GM23248 (cell line): ENCODE measurements at regions not wholly inside any gene's neighbourhood (a gene's known extent, or its start where the extent isn't known, plus 50 kb on each side); places are given as distances from the start of the nearest gene placed in this dataset.
"Not testable (repeated sequence)": the region's sequence is repeated elsewhere in the genome, so short reads cannot be mapped to it uniquely, and the experiment has no call there.

Source experiments
- DNase-seq: peaks from one replicate; pipeline ENCODE4 v3.0.0-alpha.2; 2015
- H2AFZ ChIP-seq: fragments of 200-600 bp; sonication (generic); 2 replicates; pipeline ENCODE4 v1.6.1; 2016; ENCODE audit warnings: antibody characterized with exemption
- H3F3A ChIP-seq: fragments of 200-600 bp; sonication (generic); 2 replicates; pipeline ENCODE4 v1.6.1; 2016; ENCODE audit warnings: mild to moderate bottlenecking, antibody characterized with exemption, mixed run types; ENCODE audit not compliant: insufficient read depth
- H3K27ac ChIP-seq: fragments of 200-600 bp; sonication (generic); 2 replicates; pipeline ENCODE4 v1.5.1; 2016; ENCODE audit warnings: mild to moderate bottlenecking
- H3K27me3 ChIP-seq: fragments of 200-600 bp; sonication (generic); replicated peaks from 2 replicates; pipeline ENCODE4 v1.6.1; 2016; ENCODE audit warnings: mild to moderate bottlenecking; ENCODE audit not compliant: insufficient read depth
- H3K36me3 ChIP-seq: fragments of 200-600 bp; sonication (generic); 2 replicates; pipeline ENCODE4 v1.6.1; 2016; ENCODE audit warnings: low read depth, mild to moderate bottlenecking
- H3K4me1 ChIP-seq: fragments of 200-600 bp; sonication (generic); 2 replicates; pipeline ENCODE4 v1.6.1; 2016; ENCODE audit warnings: mild to moderate bottlenecking; ENCODE audit not compliant: insufficient read depth
- H3K4me2 ChIP-seq: fragments of 200-600 bp; sonication (generic); one replicate; pipeline ENCODE4 v1.6.1; 2016; ENCODE audit warnings: mild to moderate bottlenecking; ENCODE audit not compliant: unreplicated experiment
- H3K4me3 ChIP-seq: fragments of 200-600 bp; sonication (generic); 2 replicates; pipeline ENCODE4 v1.5.1; 2016; ENCODE audit warnings: mild to moderate bottlenecking
- H3K79me2 ChIP-seq: fragments of 200-600 bp; sonication (generic); 2 replicates; pipeline ENCODE4 v1.6.1; 2016; ENCODE audit warnings: mild to moderate bottlenecking; ENCODE audit not compliant: insufficient read depth
- H3K9ac ChIP-seq: fragments of 200-600 bp; sonication (generic); 2 replicates; pipeline ENCODE4 v1.6.1; 2016; ENCODE audit warnings: mild to moderate bottlenecking
- H3K9me2 ChIP-seq: fragments of 200-600 bp; sonication (generic); 2 replicates; pipeline ENCODE4 v1.6.1; 2016; ENCODE audit warnings: mixed run types, mild to moderate bottlenecking, moderate library complexity; ENCODE audit not compliant: insufficient read depth
- H3K9me3 ChIP-seq: fragments of 200-600 bp; sonication (generic); one replicate; pipeline ENCODE4 v1.6.1; 2017; ENCODE audit warnings: low read depth
- H4K20me1 ChIP-seq: fragments of 200-600 bp; sonication (generic); 2 replicates; pipeline ENCODE4 v1.6.0; 2016; ENCODE audit not compliant: insufficient read depth
- EZH2 ChIP-seq: fragments of 200-600 bp; sonication (generic); IDR thresholded peaks from 2 replicates; pipeline ENCODE4 v1.6.1; 2018; ENCODE audit warnings: antibody characterized with exemption, mild to moderate bottlenecking; ENCODE audit not compliant: insufficient read depth, poor library complexity, severe bottlenecking
- EZH2phosphoT487 ChIP-seq: fragments of 200-600 bp; sonication (generic); IDR thresholded peaks from 2 replicates; pipeline ENCODE4 v1.6.1; 2018; ENCODE audit warnings: antibody characterized with exemption, moderate library complexity, mild to moderate bottlenecking, low read depth; ENCODE audit not compliant: insufficient read depth
- WGBS, 2 experiments: methylation state at CpG; one replicate each; pipeline ENCODE4 v1.1.6; 2015 to 2017; ENCODE audit warnings: low lambda C conversion rate in 2 of 2, low coverage in 1 of 2; ENCODE audit errors: missing lambda C conversion rate in 2 of 2; 5-methylcytosine and 5-hydroxymethylcytosine counted together
- in situ Hi-C: fragments of 300-500 bp; cut with MboI; formaldehyde crosslinking; loops from 2 replicates; pipeline ENCODE4 v1.15.0; 2020

DNA sequence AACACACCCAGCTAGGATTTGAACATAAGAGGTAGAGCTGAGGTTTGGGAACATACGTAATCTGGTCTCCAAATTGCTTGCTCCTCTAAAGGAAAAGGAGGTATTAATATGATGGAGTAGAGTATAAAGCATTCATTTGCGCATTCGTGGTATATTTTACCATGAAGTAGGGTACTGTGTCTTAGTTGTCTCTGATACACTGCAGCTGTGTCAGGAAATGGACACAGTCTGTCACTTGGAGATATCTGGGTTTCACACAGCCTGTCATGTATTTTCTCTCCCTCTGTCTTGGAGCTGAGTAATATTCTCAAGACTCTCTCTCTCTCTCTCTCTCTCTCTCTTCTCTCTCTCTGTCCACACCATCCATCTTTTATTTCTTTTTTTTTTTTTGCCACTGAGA is 274.8 kb upstream of the UGT8 start:
- Histone ChIP-seq H3K9me2 (peaks cover 3% of the 10 kb centered on the region; the same call in 1 of the 2 replicates), H3K9ac (no peak overlapping the region), H3K79me2 (no peaks in the 10 kb centered on the region), H3K36me3 (no peaks in the 10 kb centered on the region; the same call in 1 of the 2 replicates), H3F3A (no peaks in the 10 kb centered on the region), H3K27ac (no peak overlapping the region), H3K9me3 (no peaks in the 10 kb centered on the region), H3K4me3 (no peak overlapping the region), H4K20me1 (no peaks in the 10 kb centered on the region), H3K4me2 (no peak overlapping the region), H3K4me1 (no peaks in the 10 kb centered on the region), H2AFZ (no peak overlapping the region), H3K27me3 (no peaks in the 10 kb centered on the region)
- no peak for DNase-seq
- TF ChIP-seq EZH2phosphoT487 (no peak), EZH2 (no peak)
- WGBS, 2 experiments, result 51 to 64% methylated on average over 3 of the region's 3 CpGs
- in situ Hi-C loops, result no loop called here

DNA sequence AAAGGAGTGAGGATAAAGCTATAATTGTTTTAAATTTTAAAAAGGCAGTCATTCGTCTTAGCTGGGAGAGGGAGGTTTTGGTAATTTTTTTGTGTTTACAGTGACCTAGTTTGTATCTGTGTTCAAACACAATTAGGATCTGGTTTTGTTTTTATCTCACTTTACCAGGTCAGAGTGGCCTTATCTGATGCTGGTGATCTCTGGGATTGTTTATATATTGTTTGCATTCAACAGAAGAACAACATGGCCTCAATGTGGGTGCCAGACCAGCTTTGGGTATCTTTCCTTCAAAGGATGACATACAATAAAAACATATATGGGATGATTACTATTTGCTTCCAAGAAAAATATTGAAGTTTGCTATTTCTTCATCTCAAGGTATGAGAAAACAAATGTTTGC is 272.2 kb upstream of the UGT8 start:
- Histone ChIP-seq H3K4me1 (no peaks in the 10 kb centered on the region), H2AFZ (no peak overlapping the region), H4K20me1 (no peaks in the 10 kb centered on the region), H3K9me2 (no peaks in the 10 kb centered on the region; the same call in 1 of the 2 replicates), H3K79me2 (no peaks in the 10 kb centered on the region), H3K4me2 (no peak overlapping the region), H3K9me3 (no peaks in the 10 kb centered on the region), H3K9ac (no peak overlapping the region), H3K4me3 (no peak overlapping the region), H3K27ac (no peak overlapping the region), H3F3A (no peaks in the 10 kb centered on the region), H3K27me3 (no peaks in the 10 kb centered on the region), H3K36me3 (no peaks in the 10 kb centered on the region)
- no peak for TF ChIP-seq EZH2phosphoT487
- TF ChIP-seq EZH2, result no peak
- in situ Hi-C loops, result no loop called here
- WGBS, 2 experiments, result 64 to 66% methylated on average over 1 of the region's 1 CpG
- no peak for DNase-seq

DNA sequence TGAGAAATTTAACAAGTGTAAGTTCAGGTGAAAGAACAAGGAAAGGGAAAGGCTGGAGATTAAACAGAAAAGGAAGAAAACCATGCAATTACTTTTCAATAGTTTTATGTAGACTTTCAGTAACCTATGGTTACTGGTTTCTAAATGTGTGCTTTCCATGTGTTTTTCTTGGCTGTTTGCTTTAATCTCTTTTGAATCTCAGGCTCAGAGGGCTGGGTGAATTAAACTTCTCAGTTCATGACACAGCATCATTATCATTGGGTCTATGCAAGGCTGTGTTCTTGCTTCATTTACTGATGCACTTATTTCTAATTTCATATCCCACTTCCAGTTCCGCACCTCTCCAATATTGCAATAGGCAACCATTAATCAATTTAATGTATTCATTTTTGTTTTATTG is 266.5 kb upstream of the UGT8 start:
- 97 to 100% methylated on average over 1 of the region's 1 CpG for WGBS, 2 experiments
- Histone ChIP-seq H3K9ac (no peak overlapping the region), H3F3A (no peaks in the 10 kb centered on the region), H3K79me2 (no peaks in the 10 kb centered on the region), H4K20me1 (no peaks in the 10 kb centered on the region), H3K9me2 (no peaks in the 10 kb centered on the region; the same call in 1 of the 2 replicates), H3K4me2 (no peak overlapping the region), H2AFZ (no peak overlapping the region), H3K27me3 (no peaks in the 10 kb centered on the region), H3K27ac (no peak overlapping the region), H3K4me3 (no peak overlapping the region), H3K36me3 (no peaks in the 10 kb centered on the region), H3K4me1 (no peaks in the 10 kb centered on the region), H3K9me3 (peaks cover 4% of the 10 kb centered on the region)
- no peak for DNase-seq
- no peak for TF ChIP-seq EZH2
- TF ChIP-seq EZH2phosphoT487, result no peak
- in situ Hi-C loops, result no loop called here

DNA sequence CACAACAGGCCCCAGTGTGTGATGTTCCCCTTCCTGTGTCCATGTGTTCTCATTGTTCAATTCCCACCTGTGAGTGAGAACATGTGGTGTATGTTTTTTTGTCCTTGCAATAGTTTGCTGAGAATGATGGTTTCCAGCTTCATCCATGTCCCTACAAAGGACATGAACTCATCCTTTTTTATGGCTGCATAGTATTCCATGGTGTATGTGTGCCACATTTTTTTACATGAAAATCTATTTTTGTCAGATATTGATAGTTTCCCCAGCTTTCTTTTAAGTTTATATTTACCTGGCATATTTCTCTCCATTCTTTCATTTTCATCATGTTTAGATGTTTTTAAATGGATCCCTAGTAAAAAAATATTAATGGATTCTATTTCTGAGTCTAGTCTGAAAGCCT is 264.2 kb upstream of the UGT8 start:
- DNase-seq, H3K4me2 ChIP-seq, H3K9me3 ChIP-seq, in situ Hi-C loops, H3K36me3 ChIP-seq, H3K27ac ChIP-seq, H3K4me1 ChIP-seq, H3K4me3 ChIP-seq, H3K9me2 ChIP-seq, H3K79me2 ChIP-seq, H4K20me1 ChIP-seq, H3K9ac ChIP-seq, H2AFZ ChIP-seq, H3F3A ChIP-seq, H3K27me3 ChIP-seq: not testable (repeated sequence)

DNA sequence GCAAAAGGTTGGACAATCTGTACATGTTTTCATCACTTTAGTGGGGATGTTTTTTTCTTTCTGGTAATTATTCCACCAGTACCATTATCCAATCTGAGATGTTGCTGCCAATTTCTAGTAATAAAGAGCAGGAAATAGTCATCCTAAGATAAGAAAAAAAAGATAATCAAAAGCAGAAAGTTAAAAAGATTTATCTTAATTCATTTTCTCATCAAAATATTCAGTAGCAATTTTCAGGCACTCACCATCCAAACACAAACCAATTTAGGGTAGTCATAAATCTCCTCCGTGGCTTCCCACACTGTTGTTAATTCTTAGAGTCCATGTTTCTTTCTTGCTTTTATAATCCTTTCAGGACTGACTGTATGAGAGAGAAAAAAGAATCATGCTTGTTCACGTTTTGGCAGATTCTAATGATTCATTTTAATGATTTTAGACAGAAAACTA is 263.7 kb upstream of the UGT8 start:
- H3K36me3 ChIP-seq, result no peaks in the 10 kb centered on the region
- in situ Hi-C loops, result no loop called here
- no peak overlapping the region; the same call in 1 of the 2 replicates for H2AFZ ChIP-seq
- DNase-seq, result no peak
- H3K79me2 ChIP-seq, result no peaks in the 10 kb centered on the region
- WGBS, 2 experiments, result 19 to 23% methylated on average over 2 of the region's 2 CpGs
- no peak overlapping the region for H3K4me3 ChIP-seq
- H3K4me1 ChIP-seq, result no peaks in the 10 kb centered on the region
- H3F3A ChIP-seq, result no peaks in the 10 kb centered on the region
- TF ChIP-seq EZH2, result no peak
- no peak for TF ChIP-seq EZH2phosphoT487
- H3K27ac ChIP-seq, result no peak overlapping the region
- no peaks in the 10 kb centered on the region for H4K20me1 ChIP-seq
- no peak overlapping the region for H3K9ac ChIP-seq
- H3K4me2 ChIP-seq, result no peak overlapping the region
- H3K9me3 ChIP-seq, result peaks cover 4% of the 10 kb centered on the region
- no peaks in the 10 kb centered on the region for H3K9me2 ChIP-seq
- no peaks in the 10 kb centered on the region for H3K27me3 ChIP-seq
